GM19025 (cell line): ENCODE measurements at regions not wholly inside any gene's neighbourhood (a gene's known extent, or its start where the extent isn't known, plus 50 kb on each side); places are given as distances from the start of the nearest gene placed in this dataset.
"Not testable (repeated sequence)": the region's sequence is repeated elsewhere in the genome, so short reads cannot be mapped to it uniquely, and the experiment has no call there.

Experiments
- ATAC-seq: cut with Tn5 transposase; IDR thresholded peaks from one replicate; pipeline ENCODE4 v1.9.1; 2021; ENCODE audit warnings: mild to moderate bottlenecking, low read depth, moderate library complexity; ENCODE audit not compliant: unreplicated experiment

DNA sequence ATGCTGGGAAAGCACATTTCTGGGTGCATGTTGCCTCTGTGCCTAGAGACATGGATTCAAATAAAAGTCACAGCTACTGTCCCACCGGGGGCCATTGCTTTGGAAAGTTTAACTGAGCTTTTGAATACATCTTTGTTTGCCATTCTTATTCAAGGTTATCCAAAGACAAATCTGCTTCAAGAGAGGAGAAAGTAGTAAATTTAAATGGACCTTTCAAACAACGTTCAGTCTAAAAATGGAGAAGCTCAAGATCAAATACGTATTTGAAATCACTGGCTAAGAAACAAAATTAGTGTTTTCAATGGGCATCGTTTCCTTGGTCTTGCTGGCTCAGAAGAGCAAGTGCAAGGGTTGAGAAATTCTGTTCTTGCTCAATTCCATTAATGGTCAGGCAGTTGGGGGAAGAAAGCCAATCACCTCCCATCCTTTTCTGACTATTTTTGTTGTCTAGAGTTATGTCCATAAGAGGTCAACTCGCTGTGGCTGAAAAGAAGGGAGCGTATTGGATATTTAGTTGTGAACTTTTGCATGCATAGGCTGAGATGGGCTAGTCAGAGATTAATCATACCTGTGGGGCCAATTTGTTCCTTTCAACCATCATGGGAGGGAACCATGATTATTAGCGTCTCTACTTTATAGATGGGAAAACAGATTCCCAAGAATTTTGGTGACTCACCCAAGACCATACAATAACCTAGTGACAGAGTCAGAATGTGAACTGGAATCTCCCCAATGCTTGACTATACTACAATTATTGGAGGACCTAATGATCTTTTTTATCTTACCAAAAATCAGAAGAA is 276.2 kb upstream of the TNC start:
- ATAC-seq = no peak

DNA sequence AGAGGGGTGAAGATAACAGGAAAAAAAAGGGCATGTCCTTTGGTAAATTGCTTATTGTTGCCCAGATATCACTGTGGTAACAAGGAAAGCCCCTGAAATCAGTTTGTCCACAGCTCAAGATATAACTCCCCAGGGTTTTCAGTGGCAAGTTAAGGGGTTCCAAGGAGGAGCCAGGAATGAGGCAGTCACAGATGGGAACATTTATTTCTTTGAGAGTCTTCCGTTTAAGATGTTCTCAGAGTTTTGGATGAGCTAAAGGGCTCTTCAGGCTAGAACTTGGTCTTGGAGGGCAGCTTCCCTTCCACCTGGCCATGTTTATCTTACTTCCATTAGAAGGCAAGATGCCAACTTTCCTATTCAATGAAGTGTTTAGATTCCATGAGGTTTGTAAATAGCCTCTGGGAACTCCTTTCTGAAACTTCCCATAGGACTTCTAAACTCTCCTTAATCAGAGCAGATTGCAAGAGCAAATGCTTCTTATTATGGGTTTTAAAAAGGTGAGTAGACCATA is 277.6 kb upstream of the TNC start:
- no peak for ATAC-seq

DNA sequence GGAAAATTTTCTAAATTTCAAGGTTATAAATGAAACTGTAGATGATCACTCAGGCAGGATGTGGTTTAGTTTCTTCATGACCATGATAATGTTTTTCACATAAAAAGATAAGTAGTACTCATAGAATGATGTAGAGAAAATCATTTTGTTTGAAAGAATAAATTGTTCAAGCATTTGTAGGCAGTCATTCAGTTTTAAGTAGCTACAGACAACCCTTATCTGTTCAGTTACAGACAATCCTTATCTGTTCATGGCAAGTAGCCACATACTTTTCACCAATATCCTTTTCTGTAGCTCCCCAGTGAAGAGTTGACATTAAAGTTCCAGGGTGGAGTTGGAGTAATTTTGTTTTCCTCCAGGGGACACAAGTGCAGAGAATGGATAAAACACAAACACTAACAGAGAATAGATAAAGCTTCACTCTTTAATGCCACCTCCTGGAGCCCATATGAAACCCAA is 278.1 kb upstream of the TNC start:
- ATAC-seq = no peak

DNA sequence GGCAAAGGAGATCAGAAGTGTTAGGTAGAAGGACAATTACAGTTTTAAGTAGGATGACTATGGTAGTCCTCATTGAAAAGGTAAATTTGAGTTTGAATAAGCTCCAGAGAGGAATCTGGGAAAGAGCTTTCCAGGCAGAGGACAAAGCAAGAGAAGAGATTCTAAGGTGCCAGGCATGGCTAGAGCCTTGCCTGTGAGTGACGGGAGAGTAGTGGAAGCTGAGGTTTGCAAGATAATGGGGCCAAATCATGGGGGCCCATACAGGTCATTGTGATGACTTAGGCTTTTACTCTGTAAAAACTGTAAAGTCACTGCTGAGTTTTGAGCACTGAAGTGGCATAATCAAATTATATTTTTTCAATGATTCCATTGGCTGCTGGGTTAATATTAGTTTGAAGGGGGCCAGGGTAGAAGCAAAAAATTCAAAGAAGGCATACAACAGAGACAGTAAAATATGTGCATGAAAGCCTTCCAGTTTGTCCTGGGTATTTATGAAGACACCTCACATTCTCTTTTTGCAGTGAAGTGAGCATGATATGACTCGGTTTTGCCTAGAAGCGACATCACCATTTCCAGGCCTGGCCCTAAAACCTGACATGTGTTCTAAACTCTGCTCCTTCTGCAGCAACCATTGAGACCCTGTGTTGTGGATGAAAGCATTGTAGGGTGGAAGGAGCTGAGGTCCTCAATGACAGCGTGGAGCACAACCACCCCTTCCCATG is 279.8 kb upstream of the TNC start:
- ATAC-seq = no peak

DNA sequence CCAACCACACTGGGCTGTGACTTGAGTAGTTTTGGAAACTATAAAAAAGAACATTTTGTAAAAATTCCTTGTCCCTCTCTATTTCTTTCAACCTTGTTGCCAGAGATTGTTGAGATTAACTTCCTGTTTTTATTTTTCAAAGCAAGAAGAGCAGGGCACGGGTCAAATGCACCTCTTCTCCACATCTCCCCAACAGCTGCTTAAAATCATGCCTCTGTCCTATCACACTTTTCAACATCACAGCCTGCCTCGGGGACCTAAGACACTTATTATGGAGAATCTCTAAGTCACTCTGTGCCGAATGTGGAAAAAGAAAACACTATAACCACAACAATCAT is 280.3 kb upstream of the TNC start:
- ATAC-seq = no peak

DNA sequence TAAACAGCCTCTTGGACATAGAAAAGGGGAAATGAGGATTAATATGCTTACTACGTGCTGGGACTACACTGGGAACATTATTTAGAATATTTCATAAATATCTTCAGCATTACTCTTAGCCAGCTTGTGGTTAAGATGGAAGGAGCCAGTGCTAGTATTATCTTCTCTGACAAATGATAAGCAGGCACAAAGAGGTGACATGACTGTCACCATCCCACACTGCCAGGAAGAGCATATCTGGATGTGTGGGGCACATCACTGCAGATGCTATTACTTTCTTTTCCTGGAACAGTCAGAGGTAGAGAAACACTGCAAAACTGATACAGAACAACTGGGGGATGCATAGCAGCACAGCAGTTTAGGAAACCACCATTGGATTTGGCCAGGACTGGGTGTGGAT is 281.0 kb upstream of the TNC start:
- ATAC-seq = no peak

DNA sequence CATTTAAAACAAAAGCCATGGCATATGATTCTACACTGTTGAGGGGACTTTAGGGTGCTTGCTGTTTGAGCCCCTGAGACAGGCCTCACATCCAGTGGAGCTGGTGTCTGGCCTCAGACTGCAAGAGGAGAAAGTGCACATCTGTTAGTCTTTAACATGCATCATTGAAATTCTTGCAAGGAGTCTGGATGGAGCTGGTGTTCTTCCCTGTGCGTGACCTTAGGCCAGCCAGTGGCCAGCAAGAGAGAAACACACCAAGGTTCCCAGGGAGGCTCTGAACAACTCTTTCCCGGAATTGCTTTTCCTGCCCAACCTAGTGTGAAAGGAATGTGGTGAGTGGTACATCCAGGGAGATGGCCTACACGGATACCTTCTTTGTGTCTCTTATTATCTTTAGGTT is 282.8 kb upstream of the TNC start:
- ATAC-seq = no peak

DNA sequence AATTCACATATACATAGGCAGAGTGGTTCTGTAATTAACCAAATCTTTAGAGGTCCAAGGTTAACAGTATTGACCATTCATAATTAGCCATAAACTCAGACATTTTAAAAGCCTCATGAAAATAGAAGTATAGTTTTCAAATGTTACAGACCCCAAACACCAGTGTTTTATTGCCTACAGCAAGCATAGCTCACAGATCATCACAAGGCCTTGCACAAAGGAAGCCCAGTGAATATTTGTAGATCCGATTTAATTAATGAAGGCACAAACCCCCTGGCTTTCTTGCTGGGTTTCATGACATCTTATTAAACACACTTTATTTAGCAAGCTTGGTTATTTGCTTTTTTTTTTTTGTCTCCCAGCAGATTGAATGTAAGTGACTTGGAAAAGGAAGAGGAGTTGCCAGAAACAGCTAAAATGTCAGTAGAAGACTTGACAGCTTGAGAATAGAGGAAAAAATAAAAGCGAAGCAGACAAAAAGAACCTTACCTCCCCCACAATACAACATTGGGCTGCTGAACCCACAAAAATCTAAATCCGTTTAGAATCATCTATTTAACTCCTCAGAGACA is 283.9 kb upstream of the TNC start:
- no peak for ATAC-seq

DNA sequence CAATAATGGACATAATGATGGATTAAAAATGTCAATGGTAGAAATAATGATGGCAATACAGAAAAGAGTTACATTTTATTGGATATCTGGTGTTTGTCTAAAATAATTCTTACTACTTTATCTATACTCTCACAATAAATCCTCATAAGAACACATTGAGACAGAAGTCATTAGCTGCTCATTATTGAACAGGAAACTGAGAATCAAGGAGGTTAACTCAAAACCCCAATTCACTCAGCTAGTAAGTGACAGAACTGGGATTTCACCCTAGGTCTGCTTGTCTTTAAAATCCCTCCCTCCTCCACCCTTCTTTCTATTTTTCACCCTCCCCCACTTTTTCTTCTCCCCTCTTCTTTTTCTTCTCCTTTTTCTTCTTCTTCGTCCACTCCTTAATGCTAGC is 285.8 kb upstream of the TNC start:
- no peak for ATAC-seq

DNA sequence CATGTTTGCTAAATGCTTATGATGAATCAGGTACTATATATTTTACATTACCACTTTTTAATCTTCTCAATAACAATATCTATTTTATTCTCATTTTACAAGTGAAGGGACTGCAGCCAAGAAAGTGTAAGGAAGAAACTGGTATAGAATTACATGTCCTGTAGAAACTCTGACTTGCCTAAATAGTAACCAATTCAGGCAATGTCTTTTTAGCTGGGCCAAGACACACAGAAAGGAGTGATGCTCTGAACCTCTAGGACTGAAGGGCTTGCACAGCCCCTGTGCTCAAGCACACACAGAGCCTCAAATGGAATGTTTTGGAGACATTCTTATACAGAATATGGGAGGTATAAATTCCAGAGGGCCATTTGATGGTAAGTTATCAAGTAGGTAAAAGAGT is 286.4 kb upstream of the TNC start:
- ATAC-seq = no peak

DNA sequence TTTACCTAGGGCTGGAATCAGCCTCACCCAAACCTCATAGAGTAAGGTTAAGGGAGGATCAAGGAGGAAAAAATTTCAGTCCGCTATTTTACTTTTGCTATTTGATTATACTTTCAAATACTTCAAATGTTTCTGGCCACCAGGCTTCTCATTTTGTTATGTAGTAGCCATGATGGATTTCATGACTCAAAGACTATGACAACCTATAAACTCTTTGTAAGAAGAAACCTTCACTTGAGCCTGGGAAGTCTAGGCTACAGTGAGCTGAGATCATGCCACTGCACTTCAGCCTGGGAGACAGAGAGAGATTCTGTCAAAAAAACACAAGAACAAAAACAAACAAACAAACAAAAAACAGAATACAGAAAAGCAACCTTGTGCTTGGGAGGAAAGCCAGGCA is 293.6 kb upstream of the TNC start:
- ATAC-seq = no peak

DNA sequence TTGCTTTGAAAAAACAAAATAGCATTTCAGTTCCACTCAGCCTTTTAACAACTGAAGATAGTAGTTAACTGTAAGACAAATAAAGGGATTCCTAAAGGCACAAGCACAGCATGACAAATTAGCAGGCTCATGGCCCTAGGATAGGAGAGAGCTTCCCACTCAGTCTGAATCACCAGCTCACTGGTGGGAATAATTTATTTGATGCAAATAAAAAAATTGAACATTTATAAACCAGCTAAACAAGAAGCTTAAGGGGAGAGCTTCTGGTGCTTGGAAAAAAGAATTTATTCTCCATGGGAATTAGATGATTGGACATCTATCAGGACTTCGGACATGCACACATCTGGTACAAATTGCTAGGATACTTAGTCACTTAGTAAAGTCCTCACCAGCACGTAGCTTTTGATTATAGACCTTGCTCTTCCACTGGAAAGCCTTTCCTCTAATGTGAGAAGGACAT is 294.1 kb upstream of the TNC start:
- no peak for ATAC-seq

DNA sequence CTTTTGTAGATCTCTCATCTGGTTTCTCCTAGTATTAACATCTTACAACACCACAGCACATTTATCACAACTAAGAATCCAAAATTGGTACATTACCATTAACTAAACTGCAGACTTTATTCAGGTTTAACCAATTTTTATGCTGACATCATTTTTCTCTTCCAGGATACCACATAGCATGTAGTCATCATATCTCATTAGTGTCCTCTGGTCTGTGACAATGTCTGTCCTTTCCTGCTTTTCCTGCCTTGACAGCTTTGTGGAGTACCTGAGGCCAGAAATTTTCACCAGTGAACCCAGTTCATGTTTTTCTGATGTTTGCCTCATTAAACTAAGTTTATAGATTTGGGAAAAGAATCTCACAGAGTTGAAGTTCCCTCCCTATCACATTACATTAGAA is 294.7 kb upstream of the TNC start:
- no peak for ATAC-seq

DNA sequence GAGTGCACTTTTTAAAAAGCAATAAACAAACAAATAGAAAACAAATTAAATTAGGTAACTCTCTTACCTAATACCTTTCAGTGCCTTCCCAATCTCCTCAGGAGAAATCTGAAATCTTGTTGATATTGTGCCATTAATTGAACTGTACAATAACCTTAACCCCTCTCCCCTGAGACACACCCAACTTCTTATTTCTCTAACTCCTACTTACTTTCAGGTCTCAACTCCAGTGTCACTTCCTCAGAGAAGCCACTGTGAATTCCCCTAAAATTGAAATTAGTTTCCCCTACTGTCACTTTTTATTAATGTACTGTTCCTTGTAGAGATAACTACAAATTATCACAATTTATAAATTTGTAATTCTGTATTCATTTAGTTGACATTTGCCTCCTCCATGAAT is 295.3 kb upstream of the TNC start:
- no peak for ATAC-seq

DNA sequence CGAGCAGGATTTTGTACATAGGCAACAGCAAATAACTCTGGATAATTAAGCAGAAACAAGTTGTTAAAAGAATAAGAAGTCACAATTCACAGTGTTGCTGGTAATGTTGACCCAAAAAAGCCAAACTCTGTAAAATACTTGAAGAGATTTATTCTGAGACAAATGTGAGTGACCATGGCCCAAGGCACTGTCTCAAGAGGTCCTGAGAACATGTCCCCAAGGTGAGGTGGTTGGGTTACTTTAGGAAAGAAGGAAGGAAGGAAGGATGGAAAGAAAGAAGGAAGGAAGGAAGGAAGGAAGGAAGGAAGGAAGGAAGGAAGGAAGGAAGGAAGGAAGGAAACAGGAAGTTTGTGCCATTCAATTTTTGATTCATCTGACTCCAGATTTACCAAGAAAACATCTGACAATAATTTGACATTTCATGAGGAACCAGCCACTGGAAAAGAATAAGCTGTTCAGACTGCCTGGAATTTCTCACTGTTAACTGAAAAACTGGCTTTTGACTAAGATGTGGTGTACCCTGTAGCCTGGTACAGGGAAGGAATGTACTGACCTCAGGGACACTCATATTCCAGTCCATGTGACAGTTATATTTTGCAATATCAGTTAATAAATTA is 295.9 kb upstream of the TNC start:
- ATAC-seq = no peak

DNA sequence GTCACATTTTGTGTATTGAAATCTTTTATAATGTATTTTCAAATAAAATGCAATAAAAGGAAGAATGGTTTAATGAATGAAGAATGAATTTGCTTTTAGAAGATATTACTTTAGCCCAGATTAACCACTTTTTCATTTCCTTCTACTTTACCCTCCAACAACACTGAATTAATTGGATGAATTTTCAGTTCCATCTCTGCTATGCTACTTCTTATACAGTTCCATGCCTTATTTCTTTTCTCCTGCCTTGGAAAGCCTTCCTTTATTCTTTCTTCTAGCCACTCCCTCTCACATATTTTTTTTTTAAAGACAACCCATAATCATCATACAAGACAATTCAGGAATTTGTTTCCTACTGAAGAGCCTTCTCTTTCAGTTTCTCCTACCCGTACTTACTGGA is 296.6 kb upstream of the TNC start:
- ATAC-seq = no peak

DNA sequence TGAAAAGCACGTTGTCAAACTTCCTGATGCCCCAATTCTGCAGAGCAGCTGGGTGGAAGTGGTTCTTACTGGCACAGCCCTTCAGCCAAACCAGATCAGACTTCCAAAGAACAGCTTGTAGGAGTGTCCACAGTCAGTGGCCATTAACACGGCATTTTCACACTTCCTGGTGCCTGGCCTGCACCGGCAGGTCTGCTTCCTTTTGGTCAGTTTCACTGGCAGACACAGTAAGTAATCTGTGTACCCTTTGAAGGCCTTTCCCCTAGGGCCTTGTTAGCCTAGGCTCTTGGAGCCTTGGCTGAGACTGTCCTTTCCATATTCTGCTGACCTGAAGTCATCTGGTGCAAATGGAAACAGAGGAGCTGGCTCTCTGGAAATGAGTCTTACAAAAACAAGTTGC is 297.5 kb upstream of the TNC start:
- no peak for ATAC-seq

DNA sequence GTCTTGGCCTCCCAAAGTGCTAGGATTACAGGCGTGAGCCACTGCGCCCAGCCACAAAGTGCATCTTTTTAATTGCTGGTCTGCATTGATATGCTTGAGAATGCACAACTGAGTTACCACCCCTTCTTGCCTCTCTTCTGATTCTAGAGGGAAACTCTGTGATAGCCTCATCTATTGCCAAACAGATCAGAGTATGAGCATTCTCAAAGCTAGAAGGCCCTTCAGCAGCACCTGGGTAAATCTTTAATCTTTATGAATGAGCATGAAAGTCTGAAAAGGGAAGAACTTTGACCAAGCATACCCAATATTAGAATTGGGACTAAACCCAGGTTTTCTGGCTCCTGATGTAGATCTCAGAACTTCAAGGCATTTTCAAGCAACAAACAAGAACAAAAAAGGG is 298.3 kb upstream of the TNC start:
- peak; percentile 63 for ATAC-seq

DNA sequence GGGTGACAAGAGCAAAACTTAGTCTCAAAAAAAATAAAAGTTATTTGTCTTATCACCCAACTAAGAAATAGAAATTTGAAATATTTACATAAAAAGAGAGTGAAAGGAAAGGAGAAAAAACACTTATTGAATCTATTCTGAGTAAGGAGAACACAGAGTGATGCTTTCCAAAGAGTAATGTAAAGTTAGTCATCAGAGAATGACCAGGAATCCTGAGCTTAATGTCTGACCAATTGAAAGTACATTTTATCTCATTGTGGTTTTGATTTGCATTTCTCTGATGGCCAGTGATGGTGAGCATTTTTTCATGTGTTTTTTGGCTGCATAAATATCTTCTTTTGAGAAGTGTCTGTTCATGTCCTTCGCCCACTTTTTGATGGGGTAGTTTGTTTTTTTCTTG is 300.2 kb upstream of the TNC start:
- ATAC-seq = not testable (repeated sequence)

DNA sequence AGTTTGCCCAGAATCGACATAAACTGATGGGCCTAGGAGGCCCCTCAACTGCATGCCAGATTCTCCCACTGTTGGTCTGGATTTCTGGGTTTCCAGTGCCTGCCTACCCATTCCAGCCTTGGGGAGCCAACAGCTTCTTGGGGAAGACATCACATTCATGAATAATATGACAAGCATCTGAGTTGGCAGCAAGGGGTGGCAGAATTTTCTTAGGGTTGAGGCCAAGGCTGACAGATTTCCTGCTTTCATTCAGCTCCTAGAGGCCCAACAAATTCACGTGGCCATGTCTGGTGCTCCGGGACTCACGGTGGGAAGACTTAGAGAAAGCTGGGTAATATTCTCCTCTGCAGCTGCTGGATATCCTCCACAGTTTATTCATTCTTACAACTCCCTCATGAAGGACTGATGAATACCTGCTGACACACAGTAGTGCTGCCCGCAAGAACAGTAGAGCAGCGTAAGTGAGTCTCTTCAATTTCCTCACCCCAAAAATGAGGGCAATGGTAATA is 305.0 kb upstream of the TNC start:
- ATAC-seq = no peak

DNA sequence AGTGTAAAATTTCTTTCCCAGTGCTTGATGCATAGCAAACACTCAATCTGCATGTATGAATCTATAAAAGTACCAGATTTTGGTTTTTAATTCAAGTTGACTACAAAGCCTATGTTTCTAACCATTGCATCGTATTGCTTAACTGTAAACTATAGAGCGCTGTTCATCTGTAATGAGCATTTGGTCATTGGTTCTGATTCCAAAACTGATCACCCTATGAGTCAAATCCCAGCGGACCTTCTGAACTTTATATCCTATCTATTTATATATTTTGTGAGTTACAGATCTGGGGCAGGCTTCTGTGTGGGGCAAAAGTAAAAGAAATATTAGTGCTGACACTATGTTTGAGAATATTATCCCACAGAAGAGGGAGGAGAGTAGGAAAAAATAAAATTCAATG is 305.7 kb upstream of the TNC start:
- ATAC-seq = no peak
